Keratinocyte (primary cell): ENCODE measurements at regions not wholly inside any gene's neighbourhood (a gene's known extent, or its start where the extent isn't known, plus 50 kb on each side); places are given as distances from the start of the nearest gene placed in this dataset.

Source experiments
- DNase-seq: peaks from one replicate; pipeline ENCODE4 v3.0.0-alpha.2; 2011; ENCODE audit warnings: low read depth, missing footprints, low spot score
- FAIRE-seq: peaks from 2 replicates; lab custom pipeline; 2011; peaks lifted over from hg19 to GRCh38; lab: Jason Lieb, UNC
- H2AFZ ChIP-seq: 2 replicates; pipeline ENCODE4 v1.6.0; 2012; ENCODE audit warnings: low read length, control low read depth, inconsistent platforms; ENCODE audit not compliant: control insufficient read depth
- H3K27ac ChIP-seq: 2 replicates; pipeline ENCODE4 v1.5.1; 2011; ENCODE audit warnings: low read length; ENCODE audit not compliant: control insufficient read depth, insufficient read depth
- H3K27me3 ChIP-seq: 3 replicates; pipeline ENCODE4 v1.6.0; 2011; ENCODE audit warnings: low read length; ENCODE audit not compliant: control insufficient read depth, insufficient read depth; ENCODE audit errors: extremely low read depth
- H3K36me3 ChIP-seq, 2 experiments: 2 replicates in 1 of 2; 3 replicates in 1 of 2; pipeline ENCODE4 v1.5.1; 2011; ENCODE audit warnings: low read length in 2 of 2, mild to moderate bottlenecking in 1 of 2; ENCODE audit not compliant: control insufficient read depth in 2 of 2, insufficient read depth in 2 of 2; ENCODE audit errors: extremely low read depth in 1 of 2
- H3K4me1 ChIP-seq: 3 replicates; pipeline ENCODE4 v1.5.1; 2011; ENCODE audit warnings: low read length; ENCODE audit not compliant: control insufficient read depth, insufficient read depth; ENCODE audit errors: extremely low read depth
- H3K4me2 ChIP-seq: 3 replicates; pipeline ENCODE4 v1.6.0; 2011; ENCODE audit warnings: low read depth, low read length; ENCODE audit not compliant: control insufficient read depth, insufficient read depth; ENCODE audit errors: extremely low read depth
- H3K4me3 ChIP-seq, 3 experiments: fragments of 200-600 bp in 1 of 3; sonication (generic) in 1 of 3; 2 replicates in 2 of 3; 3 replicates in 1 of 3; pipeline ENCODE4 v1.5.1; 2011 to 2016; ENCODE audit warnings: low read length in 3 of 3, mild to moderate bottlenecking in 3 of 3, control low read depth in 2 of 3, inconsistent platforms in 1 of 3, low read depth in 1 of 3, mixed read lengths in 1 of 3, mixed run types in 1 of 3, moderate library complexity in 1 of 3; ENCODE audit not compliant: control insufficient read depth in 2 of 3, insufficient read depth in 2 of 3; ENCODE audit errors: extremely low read depth in 1 of 3
- H3K79me2 ChIP-seq: 2 replicates; pipeline ENCODE4 v1.6.0; 2012; ENCODE audit warnings: low read length; ENCODE audit not compliant: control insufficient read depth, insufficient read depth
- H3K9ac ChIP-seq: 3 replicates; pipeline ENCODE4 v1.6.0; 2011; ENCODE audit warnings: low read length; ENCODE audit not compliant: control insufficient read depth, insufficient read depth; ENCODE audit errors: extremely low read depth
- H3K9me1 ChIP-seq: 3 replicates; pipeline ENCODE4 v1.6.0; 2011; ENCODE audit warnings: low read length; ENCODE audit not compliant: control insufficient read depth, insufficient read depth; ENCODE audit errors: extremely low read depth
- H3K9me3 ChIP-seq: 2 replicates; pipeline ENCODE4 v1.5.1; 2012; ENCODE audit warnings: low read depth, low read length; ENCODE audit not compliant: control insufficient read depth
- H4K20me1 ChIP-seq: 3 replicates; pipeline ENCODE4 v1.6.0; 2011; ENCODE audit warnings: low read length; ENCODE audit not compliant: control insufficient read depth, insufficient read depth; ENCODE audit errors: extremely low read depth
- CTCF ChIP-seq, 3 experiments: IDR thresholded peaks in 1 of 3; conservative IDR thresholded peaks in 1 of 3; optimal IDR thresholded peaks in 1 of 3; 2 replicates in 2 of 3; 3 replicates in 1 of 3; pipeline versions ENCODE3 to v1.5.1; 2011; ENCODE audit warnings: low read length in 3 of 3, mild to moderate bottlenecking in 3 of 3, moderate library complexity in 2 of 3, control low read depth in 1 of 3, inconsistent platforms in 1 of 3; ENCODE audit not compliant: insufficient read depth in 2 of 3; ENCODE audit errors: extremely low read depth in 1 of 3
- EZH2 ChIP-seq: IDR thresholded peaks from one replicate; pipeline ENCODE4 v1.6.1; 2012; ENCODE audit warnings: inconsistent platforms, mild to moderate bottlenecking, low read length, moderate library complexity
- dilution Hi-C: fragments of 300-500 bp; cut with MboI; formaldehyde crosslinking; loops from one replicate; pipeline ENCODE4 v1.7.0; 2020; ENCODE audit warnings: low sequenced_read_pairs; ENCODE audit not compliant: extremely low pct_ligation_motif_present

GRCh38 chr9:20138841-20139240, 350.0 kb upstream of the SLC24A2 start:
- Histone ChIP-seq H4K20me1 (no peaks in the 10 kb centered on the region), H3K79me2 (no peaks in the 10 kb centered on the region), H3K27ac (no peak overlapping the region), H3K4me2 (no peak overlapping the region), H3K9me3 (no peaks in the 10 kb centered on the region), H3K9ac (no peak overlapping the region), H3K36me3 (no peaks in the 10 kb centered on the region), H2AFZ (no peak overlapping the region), H3K27me3 (no peaks in the 10 kb centered on the region), H3K4me3 (no peak overlapping the region), H3K4me1 (no peaks in the 10 kb centered on the region), H3K9me1 (no peaks in the 10 kb centered on the region)
- FAIRE-seq: no peak
- TF ChIP-seq CTCF (optimal IDR thresholded peaks at IDR 0.05 in 1 of 3, IDR thresholded peaks at IDR 0.05 in 1 of 3, conservative IDR thresholded peaks at IDR 0.05 in 1 of 3; ENCODE audit: extremely low read depth in 1 of 3, insufficient read depth in 2 of 3, low read length in 3 of 3) (no peak), EZH2 (no peak)
- dilution Hi-C loops: no loop called here
- no peak for DNase-seq

GRCh38 chr9:20138116-20138515, 349.3 kb upstream of the SLC24A2 start:
- FAIRE-seq: no peak
- no peak overlapping the region for H3K4me3 ChIP-seq

More at GRCh38 chr9:20138116-20138515, 349.3 kb upstream of the SLC24A2 start:
- no peaks in the 10 kb centered on the region for H4K20me1 ChIP-seq
- TF ChIP-seq EZH2: no peak
- TF ChIP-seq CTCF (optimal IDR thresholded peaks at IDR 0.05 in 1 of 3, IDR thresholded peaks at IDR 0.05 in 1 of 3, conservative IDR thresholded peaks at IDR 0.05 in 1 of 3; ENCODE audit: extremely low read depth in 1 of 3, insufficient read depth in 2 of 3, low read length in 3 of 3): no peak
- dilution Hi-C loops: no loop called here
- H3K36me3 ChIP-seq: no peaks in the 10 kb centered on the region
- H3K9ac ChIP-seq: no peak overlapping the region
- no peaks in the 10 kb centered on the region for H3K9me3 ChIP-seq
- H3K27ac ChIP-seq: no peak overlapping the region
- no peaks in the 10 kb centered on the region for H3K4me1 ChIP-seq
- no peaks in the 10 kb centered on the region for H3K9me1 ChIP-seq
- no peak overlapping the region for H3K4me2 ChIP-seq
- no peak for DNase-seq
- H3K27me3 ChIP-seq: no peaks in the 10 kb centered on the region
- no peaks in the 10 kb centered on the region for H3K79me2 ChIP-seq
- no peak overlapping the region for H2AFZ ChIP-seq
